ENCODE measurements at regions not wholly inside any gene's neighbourhood (a gene's known extent, or its start where the extent isn't known, plus 50 kb on each side); places are given as distances from the start of the nearest gene placed in this dataset.

GRCh38 chrX:113747274-113747973, 836.5 kb upstream of the HTR2C start (continued):
- TF ChIP-seq ZSCAN16 (tag by site-specific recombination; IDR thresholded peaks at IDR 0.05): no peak

- H3K4me3 ChIP-seq (ENCODE audit: low read depth, low read length): no peak overlapping the region
- no peaks in the 10 kb centered on the region for H3K4me1 ChIP-seq (ENCODE audit: control insufficient read depth, insufficient read depth, low read length)
- no peaks in the 10 kb centered on the region for H3K36me3 ChIP-seq (ENCODE audit: control insufficient read depth in 2 of 2, insufficient read depth in 1 of 2, low read length in 2 of 2)
- no peak overlapping the region for H3K27ac ChIP-seq (ENCODE audit: extremely low read depth, low read depth, low read length)
- no peaks in the 10 kb centered on the region for H3K9me3 ChIP-seq (ENCODE audit: control insufficient read depth, insufficient read depth, low read depth, low read length)
- POLR2A ChIA-PET: no interaction called here
- TF ChIP-seq ZNF521 (tag by site-specific recombination; IDR thresholded peaks at IDR 0.05) (no peak), ZNF701 (tag by site-specific recombination; IDR thresholded peaks at IDR 0.05) (no peak), ZNF354C (tag by site-specific recombination; IDR thresholded peaks at IDR 0.05; ENCODE audit: borderline replicate concordance, low read depth) (no peak), ZNF138 (tag by site-specific recombination; IDR thresholded peaks at IDR 0.05; ENCODE audit: borderline replicate concordance) (no peak), ZNF692 (tag by site-specific recombination; IDR thresholded peaks at IDR 0.05) (no peak), MEIS1 (CRISPR knock-in tag; IDR thresholded peaks at IDR 0.05; ENCODE audit: borderline replicate concordance) (no peak), ZFP37 (tag by site-specific recombination; IDR thresholded peaks at IDR 0.05) (no peak), ZNF677 (tag by site-specific recombination; IDR thresholded peaks at IDR 0.05) (no peak), ZNF146 (tag by site-specific recombination; IDR thresholded peaks at IDR 0.05) (no peak), ZBTB44 (tag by site-specific recombination; IDR thresholded peaks at IDR 0.05) (no peak), ZNF10 (tag by site-specific recombination; IDR thresholded peaks at IDR 0.05) (no peak), ZBTB7A (tag by site-specific recombination; IDR thresholded peaks at IDR 0.05; ENCODE audit: low read depth) (no peak), BCL11B (tag by site-specific recombination; IDR thresholded peaks at IDR 0.05; ENCODE audit: low read depth) (no peak), ZNF274 (IDR thresholded peaks at IDR 0.05; ENCODE audit: low read length) (no peak), ZNF274 (tag by site-specific recombination; IDR thresholded peaks at IDR 0.05; ENCODE audit: borderline replicate concordance) (no peak), ZNF280C (tag by site-specific recombination; IDR thresholded peaks at IDR 0.05) (no peak), ZNF791 (tag by site-specific recombination; IDR thresholded peaks at IDR 0.05) (no peak)
- CTCF ChIA-PET: no interaction called here
Measured at GRCh38 chrX:113743069-113743468, 840.8 kb upstream of the HTR2C start.

DNA sequence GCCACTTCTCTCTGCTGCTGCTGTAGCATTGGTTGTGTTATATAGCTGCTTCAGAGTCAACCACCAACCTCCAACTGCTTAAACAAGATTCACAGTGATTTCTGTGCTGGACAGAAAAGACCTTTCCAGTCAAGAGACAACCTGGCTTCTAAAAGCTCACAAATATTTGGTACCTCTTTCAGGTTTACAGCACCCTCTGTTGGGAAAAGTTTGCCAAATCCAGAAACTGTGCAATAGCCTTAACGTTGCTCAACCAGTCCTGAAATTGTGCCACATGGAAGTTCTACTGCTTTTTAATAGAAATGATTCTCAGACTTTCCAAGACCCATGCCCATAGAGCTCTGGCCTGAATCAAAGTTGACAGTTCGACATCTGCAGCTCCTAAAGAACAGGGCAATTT, 842.1 kb upstream of the HTR2C start:
- no peak overlapping the region for H3K4me3 ChIP-seq (ENCODE audit: low read depth, low read length)
- H3K36me3 ChIP-seq (ENCODE audit: control insufficient read depth in 2 of 2, insufficient read depth in 1 of 2, low read length in 2 of 2): no peaks in the 10 kb centered on the region
- no peaks in the 10 kb centered on the region for H3K9me3 ChIP-seq (ENCODE audit: control insufficient read depth, insufficient read depth, low read depth, low read length)
- H3K4me1 ChIP-seq (ENCODE audit: control insufficient read depth, insufficient read depth, low read length): no peaks in the 10 kb centered on the region
- POLR2A ChIA-PET: no interaction called here
- CTCF ChIA-PET: interaction anchor here (0.7 to 0.9 kb wide), 2 partner anchors 9 to 58 kb away, joined by 3 read pairs; no protein-coding TSS in a partner anchor
- no peak for TF ChIP-seq ZNF133 (tag by site-specific recombination; IDR thresholded peaks at IDR 0.05)
- TF ChIP-seq KLF17 (tag by site-specific recombination; IDR thresholded peaks at IDR 0.05): no peak
- TF ChIP-seq ZBTB49 (tag by site-specific recombination; IDR thresholded peaks at IDR 0.05; ENCODE audit: low read depth): no peak
- TF ChIP-seq ELK4 (IDR thresholded peaks at IDR 0.05; ENCODE audit: borderline replicate concordance, low read depth, low read length): no peak
- TF ChIP-seq WT1 (tag by site-specific recombination; IDR thresholded peaks at IDR 0.05): no peak
- no peak for TF ChIP-seq MYNN (tag by site-specific recombination; IDR thresholded peaks at IDR 0.05; ENCODE audit: borderline replicate concordance)
- no peak overlapping the region for H3K27ac ChIP-seq (ENCODE audit: extremely low read depth, low read depth, low read length)

Measured in HEK293 (cell line).